Common myeloid progenitor, CD34-positive (primary cell): ENCODE measurements at regions not wholly inside any gene's neighbourhood (a gene's known extent, or its start where the extent isn't known, plus 50 kb on each side); places are given as distances from the start of the nearest gene placed in this dataset.

ENCODE experiments used
- CTCF ChIA-PET: fragments of 350-600 bp; sonication (Branson Sonifier 250); formaldehyde crosslinking; loops from one replicate; lab custom pipeline; 2021; ENCODE audit warnings: antibody characterized with exemption; lab: Charles Lee
- POLR2A ChIA-PET: fragments of 350-600 bp; sonication (Branson Sonifier 250); formaldehyde crosslinking; loops from one replicate; lab custom pipeline; 2021; ENCODE audit warnings: antibody characterized with exemption; lab: Charles Lee
- DNase-seq, 3 donors: peaks; one replicate each; pipeline versions ENCODE4 v3.0.0 to v3.0.0-alpha.2; 2013
- H3K27ac ChIP-seq, 2 experiments: 1 replicate in 1 of 2; 2 replicates in 1 of 2; pipeline ENCODE4 v1.7.0; 2013; ENCODE audit warnings: inconsistent platforms in 2 of 2, low read length in 2 of 2, mild to moderate bottlenecking in 2 of 2, low read depth in 1 of 2, moderate library complexity in 1 of 2; ENCODE audit not compliant: severe bottlenecking in 2 of 2, insufficient read depth in 1 of 2, poor library complexity in 1 of 2
- H3K27me3 ChIP-seq, 5 experiments: replicated peaks in 2 of 5; 1 replicate in 3 of 5; 2 replicates in 2 of 5; pipeline versions ENCODE4 v1.6.1 to v1.7.0; 2013; ENCODE audit warnings: low read length in 4 of 5, mild to moderate bottlenecking in 2 of 5, moderate library complexity in 2 of 5, inconsistent platforms in 1 of 5; ENCODE audit not compliant: insufficient read depth in 5 of 5, control insufficient read depth in 4 of 5
- H3K36me3 ChIP-seq, 4 experiments: 1 replicate in 2 of 4; 2 replicates in 2 of 4; pipeline versions ENCODE4 v1.6.1 to v1.7.0; 2013; ENCODE audit warnings: low read length in 3 of 4, control low read depth in 1 of 4, mild to moderate bottlenecking in 1 of 4; ENCODE audit not compliant: control insufficient read depth in 4 of 4, insufficient read depth in 4 of 4
- H3K4me1 ChIP-seq, 4 experiments: 1 replicate in 3 of 4; 2 replicates in 1 of 4; pipeline versions ENCODE4 v1.6.1 to v1.7.1; 2013; ENCODE audit warnings: low read length in 3 of 4, mild to moderate bottlenecking in 3 of 4, control low read depth in 1 of 4, inconsistent platforms in 1 of 4, moderate library complexity in 1 of 4; ENCODE audit not compliant: control insufficient read depth in 4 of 4, insufficient read depth in 4 of 4; ENCODE audit errors: control extremely low read depth in 1 of 4
- H3K4me3 ChIP-seq, 7 experiments: 1 replicate in 4 of 7; 2 replicates in 3 of 7; pipeline versions ENCODE4 v1.5.1 to v1.7.0; 2013; ENCODE audit warnings: mild to moderate bottlenecking in 7 of 7, low read length in 6 of 7, moderate library complexity in 6 of 7, inconsistent platforms in 2 of 7, low read depth in 2 of 7, control low read depth in 1 of 7; ENCODE audit not compliant: insufficient read depth in 4 of 7, control insufficient read depth in 1 of 7; ENCODE audit errors: extremely low read depth in 1 of 7
- H3K9me3 ChIP-seq, 5 experiments: 1 replicate in 4 of 5; 2 replicates in 1 of 5; pipeline versions ENCODE4 v1.6.1 to v1.7.1; 2013; ENCODE audit warnings: low read length in 4 of 5, mild to moderate bottlenecking in 2 of 5, inconsistent platforms in 1 of 5, low read depth in 1 of 5, moderate library complexity in 1 of 5; ENCODE audit not compliant: control insufficient read depth in 4 of 5, insufficient read depth in 2 of 5; ENCODE audit errors: control extremely low read depth in 1 of 5
- WGBS: methylation state at CpG from one replicate; pipeline ENCODE4 v1.1.5; 2013; ENCODE audit not compliant: insufficient coverage; 5-methylcytosine and 5-hydroxymethylcytosine counted together

DNA sequence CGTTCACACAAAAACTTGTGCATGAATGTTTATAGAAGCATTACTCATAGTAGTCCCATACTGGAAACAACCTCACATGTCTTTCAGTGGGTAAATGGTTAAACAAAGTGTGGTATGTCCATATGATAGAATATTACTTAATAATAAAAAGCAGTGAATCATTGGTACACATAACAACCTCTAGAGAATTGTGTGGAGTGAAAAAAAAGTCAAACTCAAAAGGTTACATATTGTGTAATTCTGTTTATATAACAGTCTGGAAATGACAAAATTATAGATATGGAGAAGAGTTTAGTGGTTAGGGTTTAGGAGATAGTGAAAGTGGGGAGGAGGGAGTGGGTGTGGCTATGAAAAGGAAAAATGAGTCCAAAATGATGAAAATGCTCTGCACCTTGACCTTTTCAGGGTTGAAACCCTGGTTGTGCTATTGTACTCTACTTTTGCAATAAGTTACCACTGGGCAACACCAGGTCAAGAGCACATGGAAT is 243.4 kb upstream of the DDI1 start:
- Histone ChIP-seq H3K4me1 (peaks cover 0 to 7% (median 0%) of the 10 kb centered on the region in 4 experiments), H3K36me3 (no peaks in the 10 kb centered on the region), H3K4me3 (no peak overlapping the region), H3K9me3 (no peaks in the 10 kb centered on the region), H3K27me3 (no peaks in the 10 kb centered on the region), H3K27ac (no peak overlapping the region)
- CTCF ChIA-PET = no interaction called here
- POLR2A ChIA-PET = no interaction called here
- WGBS = no CpG with 5 or more reads among the region's 1 CpG
- no peak for DNase-seq

DNA sequence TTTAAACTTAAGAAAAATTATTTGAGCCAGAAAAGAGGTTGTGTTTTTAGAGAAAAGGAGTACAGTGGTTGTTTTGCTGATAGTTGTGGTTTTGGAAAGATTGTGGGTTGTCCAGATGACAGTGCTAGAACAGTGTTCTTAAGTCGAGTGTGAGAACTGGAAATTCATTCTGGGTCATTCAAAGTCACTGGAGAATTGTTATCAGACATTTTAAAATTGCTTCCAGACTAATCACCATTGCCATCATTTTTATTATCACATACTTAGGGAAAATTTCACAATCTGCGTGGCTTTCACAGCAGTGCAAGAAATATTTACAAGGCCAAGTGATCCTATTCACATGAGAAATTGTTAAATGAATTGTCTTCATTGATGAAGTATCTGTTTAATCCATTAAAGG is 242.2 kb upstream of the DDI1 start:
- Histone ChIP-seq H3K27me3 (no peaks in the 10 kb centered on the region), H3K4me3 (no peak overlapping the region), H3K27ac (no peak overlapping the region), H3K4me1 (peaks cover 0 to 9% (median 0%) of the 10 kb centered on the region in 4 experiments), H3K9me3 (no peaks in the 10 kb centered on the region), H3K36me3 (no peaks in the 10 kb centered on the region)
- no peak for DNase-seq
- CTCF ChIA-PET = no interaction called here
- POLR2A ChIA-PET = no interaction called here
- WGBS = 33% methylated on average over 1 of the region's 2 CpGs

DNA sequence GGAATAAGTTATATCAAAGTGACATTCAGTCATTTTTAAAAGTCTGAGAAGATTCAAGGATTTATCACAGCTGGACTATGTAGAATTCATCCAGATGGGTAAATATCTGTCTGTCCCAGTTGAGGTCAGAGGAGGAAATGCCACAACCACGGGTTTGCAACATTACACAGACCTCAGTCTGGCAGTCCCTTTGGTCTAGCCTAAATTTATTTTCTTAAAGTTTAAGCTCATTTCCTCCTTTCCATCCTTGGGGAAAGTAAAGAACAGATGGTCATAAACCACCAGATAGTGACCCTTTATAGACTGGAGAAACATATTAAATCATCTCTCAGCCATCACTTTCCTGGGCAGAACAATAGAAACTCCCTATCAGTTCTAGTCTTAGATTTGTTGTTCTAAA is 238.4 kb upstream of the DDI1 start:
- Histone ChIP-seq H3K27ac (no peak overlapping the region), H3K4me3 (no peak overlapping the region), H3K36me3 (no peaks in the 10 kb centered on the region), H3K27me3 (no peaks in the 10 kb centered on the region), H3K9me3 (no peaks in the 10 kb centered on the region), H3K4me1 (peaks cover 0 to 9% (median 0%) of the 10 kb centered on the region in 4 experiments)
- POLR2A ChIA-PET = no interaction called here
- WGBS = 0% methylated on average over 1 of the region's 1 CpG
- CTCF ChIA-PET = interaction anchor here (1.4 kb wide), 1 partner anchor 9 kb away, joined by 3 read pairs; no protein-coding TSS in a partner anchor
- DNase-seq = peak in 2 of 3 donors; percentile 15 to 29

- ChIA-PET CTCF (no interaction called here), POLR2A (no interaction called here)
- no peak for DNase-seq
- H3K4me3 ChIP-seq = no peak overlapping the region
- peaks cover 0 to 9% (median 0%) of the 10 kb centered on the region in 4 experiments for H3K4me1 ChIP-seq
- no peaks in the 10 kb centered on the region for H3K27me3 ChIP-seq
- H3K27ac ChIP-seq = no peak overlapping the region
- WGBS = 86% methylated on average over 1 of the region's 3 CpGs
- no peaks in the 10 kb centered on the region for H3K9me3 ChIP-seq
- H3K36me3 ChIP-seq = no peaks in the 10 kb centered on the region
Observed at GRCh38 chr11:103798446-103798845, 238.0 kb upstream of the DDI1 start.

- WGBS = 90% methylated on average over 5 of the region's 9 CpGs
- ChIA-PET POLR2A (no interaction called here), CTCF (no interaction called here)
- H3K27me3 ChIP-seq = no peaks in the 10 kb centered on the region
- H3K9me3 ChIP-seq = peaks cover 0 to 2% (median 0%) of the 10 kb centered on the region in 5 experiments
- H3K27ac ChIP-seq = no peak overlapping the region
- no peak overlapping the region for H3K4me3 ChIP-seq
- no peak for DNase-seq
- H3K4me1 ChIP-seq = peaks cover 0 to 9% (median 0%) of the 10 kb centered on the region in 4 experiments
- no peaks in the 10 kb centered on the region for H3K36me3 ChIP-seq
Observed at GRCh38 chr11:103800406-103801114, 235.9 kb upstream of the DDI1 start.

DNA sequence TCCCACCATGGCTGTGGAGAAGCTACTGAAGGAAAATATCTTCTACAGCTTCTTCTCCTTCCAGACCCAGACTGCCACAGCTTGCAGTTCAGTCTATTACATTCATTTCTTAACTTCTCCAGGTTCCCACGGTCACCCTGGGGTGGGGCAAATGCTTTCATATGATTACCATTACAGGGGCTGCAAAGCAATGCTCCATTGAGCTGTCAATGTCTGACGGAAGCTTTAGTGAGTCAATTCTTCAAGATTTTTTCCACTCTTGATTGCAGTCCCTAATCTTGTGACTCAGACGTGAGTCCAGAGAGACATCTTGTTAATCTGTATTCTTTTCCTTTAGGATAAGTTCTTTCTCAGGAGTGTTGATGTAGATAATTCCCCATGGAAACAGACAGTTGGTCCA is 233.4 kb upstream of the DDI1 start:
- H3K27ac ChIP-seq = no peak overlapping the region
- 95% methylated on average over 3 of the region's 3 CpGs for WGBS
- DNase-seq = no peak
- peaks cover 0 to 2% (median 0%) of the 10 kb centered on the region in 5 experiments for H3K9me3 ChIP-seq
- no peaks in the 10 kb centered on the region for H3K27me3 ChIP-seq
- CTCF ChIA-PET = no interaction called here
- H3K36me3 ChIP-seq = no peaks in the 10 kb centered on the region
- POLR2A ChIA-PET = no interaction called here
- H3K4me1 ChIP-seq = peaks cover 0 to 1% (median 0%) of the 10 kb centered on the region in 4 experiments
- no peak overlapping the region for H3K4me3 ChIP-seq

- H3K9me3 ChIP-seq = peaks cover 0 to 2% (median 0%) of the 10 kb centered on the region in 5 experiments
- DNase-seq = no peak
- no peaks in the 10 kb centered on the region for H3K36me3 ChIP-seq
- ChIA-PET POLR2A (no interaction called here), CTCF (interaction anchor here (0.6 to 0.9 kb wide), 2 partner anchors 25 to 362 kb away, joined by 3 to 4 read pairs; no protein-coding TSS in a partner anchor)
- no peak overlapping the region for H3K27ac ChIP-seq
- H3K27me3 ChIP-seq = no peaks in the 10 kb centered on the region
- H3K4me1 ChIP-seq = no peaks in the 10 kb centered on the region
- no peak overlapping the region for H3K4me3 ChIP-seq
Observed at GRCh38 chr11:103805688-103806009, 230.8 kb upstream of the DDI1 start.
